ENCODE measurements at regions not wholly inside any gene's neighbourhood (a gene's known extent, or its start where the extent isn't known, plus 50 kb on each side); places are given as distances from the start of the nearest gene placed in this dataset.

DNA sequence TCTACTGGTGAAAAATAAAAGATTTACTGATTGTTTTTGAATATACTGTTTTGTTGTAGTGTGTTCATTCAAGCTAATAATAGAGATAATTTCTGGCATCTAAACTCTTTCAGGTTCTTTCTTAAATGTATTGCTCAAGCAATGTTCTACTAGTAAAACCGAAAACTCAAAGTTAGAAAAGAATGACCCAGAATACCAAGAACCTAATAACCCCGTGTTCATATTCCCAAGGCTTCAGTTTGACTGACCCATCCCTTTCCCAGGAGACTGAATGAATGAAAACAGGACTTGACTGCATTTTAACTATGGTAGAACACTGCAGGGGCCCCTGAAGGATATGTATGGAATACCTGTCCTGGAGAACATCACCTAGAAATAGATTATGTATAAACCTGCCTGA lies 375.3 kb downstream of the MAFB start:
- no peaks in the 10 kb centered on the region for H3K9me3 ChIP-seq
- no peak overlapping the region for H3K4me3 ChIP-seq
- DNase-seq: no peak
- no peaks in the 10 kb centered on the region for H3K27me3 ChIP-seq
- intact Hi-C loops (cut with DNase I): no loop called here
- H3K4me1 ChIP-seq: no peaks in the 10 kb centered on the region
- 50 to 62% methylated on average over 2 of the region's 2 CpGs for WGBS, 2 donors
- ATAC-seq: no peak
- TF ChIP-seq, protein P1, sequence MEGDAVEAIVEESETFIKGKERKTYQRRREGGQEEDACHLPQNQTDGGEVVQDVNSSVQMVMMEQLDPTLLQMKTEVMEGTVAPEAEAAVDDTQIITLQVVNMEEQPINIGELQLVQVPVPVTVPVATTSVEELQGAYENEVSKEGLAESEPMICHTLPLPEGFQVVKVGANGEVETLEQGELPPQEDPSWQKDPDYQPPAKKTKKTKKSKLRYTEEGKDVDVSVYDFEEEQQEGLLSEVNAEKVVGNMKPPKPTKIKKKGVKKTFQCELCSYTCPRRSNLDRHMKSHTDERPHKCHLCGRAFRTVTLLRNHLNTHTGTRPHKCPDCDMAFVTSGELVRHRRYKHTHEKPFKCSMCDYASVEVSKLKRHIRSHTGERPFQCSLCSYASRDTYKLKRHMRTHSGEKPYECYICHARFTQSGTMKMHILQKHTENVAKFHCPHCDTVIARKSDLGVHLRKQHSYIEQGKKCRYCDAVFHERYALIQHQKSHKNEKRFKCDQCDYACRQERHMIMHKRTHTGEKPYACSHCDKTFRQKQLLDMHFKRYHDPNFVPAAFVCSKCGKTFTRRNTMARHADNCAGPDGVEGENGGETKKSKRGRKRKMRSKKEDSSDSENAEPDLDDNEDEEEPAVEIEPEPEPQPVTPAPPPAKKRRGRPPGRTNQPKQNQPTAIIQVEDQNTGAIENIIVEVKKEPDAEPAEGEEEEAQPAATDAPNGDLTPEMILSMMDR (IDR thresholded peaks at IDR 0.05): no peak
- no peak for TF ChIP-seq POLR2A (IDR thresholded peaks at IDR 0.05)
- no peaks in the 10 kb centered on the region for H3K36me3 ChIP-seq (replicated peaks in 1 of 2; ENCODE audit: insufficient read depth in 1 of 2, low read depth in 2 of 2)
- no peak overlapping the region for H3K27ac ChIP-seq

DNA sequence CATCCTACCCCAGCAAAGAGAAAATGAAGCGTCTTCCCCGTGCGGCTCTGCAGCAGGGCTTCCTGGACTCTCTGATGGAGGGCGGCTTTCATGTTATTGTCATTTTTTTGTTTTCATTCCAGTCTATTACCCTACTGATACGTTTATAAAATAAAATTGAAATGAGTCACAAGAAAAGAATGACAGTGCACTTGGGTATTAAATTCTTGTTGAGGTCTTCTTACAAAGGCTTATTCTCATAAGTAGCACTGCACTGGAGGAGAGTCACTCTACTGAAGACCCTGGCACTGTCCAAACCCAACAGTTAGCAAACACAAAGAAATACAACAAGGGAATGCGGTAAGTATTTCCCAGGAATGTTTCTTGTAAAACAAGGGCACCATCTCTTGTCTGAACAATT lies 379.3 kb downstream of the MAFB start:
- DNase-seq (no peak), ATAC-seq (no peak)
- Histone ChIP-seq H3K36me3 (replicated peaks in 1 of 2; ENCODE audit: insufficient read depth in 1 of 2, low read depth in 2 of 2) (no peaks in the 10 kb centered on the region), H3K4me1 (no peaks in the 10 kb centered on the region), H3K9me3 (no peaks in the 10 kb centered on the region), H3K27ac (no peak overlapping the region), H3K27me3 (no peaks in the 10 kb centered on the region), H3K4me3 (no peak overlapping the region)
- intact Hi-C loops (cut with DNase I): no loop called here
- TF ChIP-seq POLR2A (IDR thresholded peaks at IDR 0.05): no peak
- TF ChIP-seq, protein P1 (IDR thresholded peaks at IDR 0.05): no peak
- WGBS, 2 donors: 79 to 84% methylated on average over 6 of the region's 6 CpGs

DNA sequence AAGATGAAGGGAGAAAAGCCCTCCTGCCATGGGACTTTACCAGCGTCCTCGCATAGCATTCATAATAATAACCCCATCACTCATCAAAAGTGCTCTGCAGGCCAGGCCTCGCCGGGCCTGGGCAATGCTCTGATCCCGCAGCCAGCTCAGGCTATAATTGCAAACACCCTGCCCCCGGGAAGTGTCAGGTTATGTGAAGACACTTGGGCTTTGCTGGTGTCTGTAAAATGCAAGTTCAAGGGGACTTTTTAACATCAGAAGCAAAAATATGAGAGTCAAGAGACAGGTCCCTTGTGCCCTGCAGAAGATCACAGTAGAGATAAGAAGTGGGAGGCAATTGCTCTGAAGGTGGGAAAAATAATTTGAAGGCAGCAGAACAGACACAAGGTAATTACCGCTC lies 381.0 kb downstream of the MAFB start:
- H3K36me3 ChIP-seq (replicated peaks in 1 of 2; ENCODE audit: insufficient read depth in 1 of 2, low read depth in 2 of 2): no peaks in the 10 kb centered on the region
- H3K27me3 ChIP-seq: no peaks in the 10 kb centered on the region
- H3K9me3 ChIP-seq: no peaks in the 10 kb centered on the region
- H3K27ac ChIP-seq: no peak overlapping the region
- no peak for DNase-seq
- no peak for TF ChIP-seq POLR2A (IDR thresholded peaks at IDR 0.05)
- TF ChIP-seq, protein P1 (IDR thresholded peaks at IDR 0.05): no peak
- WGBS, 2 donors: 54 to 61% methylated on average over 7 of the region's 7 CpGs
- no peaks in the 10 kb centered on the region for H3K4me1 ChIP-seq
- H3K4me3 ChIP-seq: no peak overlapping the region
- intact Hi-C loops (cut with DNase I): no loop called here
- no peak for ATAC-seq

DNA sequence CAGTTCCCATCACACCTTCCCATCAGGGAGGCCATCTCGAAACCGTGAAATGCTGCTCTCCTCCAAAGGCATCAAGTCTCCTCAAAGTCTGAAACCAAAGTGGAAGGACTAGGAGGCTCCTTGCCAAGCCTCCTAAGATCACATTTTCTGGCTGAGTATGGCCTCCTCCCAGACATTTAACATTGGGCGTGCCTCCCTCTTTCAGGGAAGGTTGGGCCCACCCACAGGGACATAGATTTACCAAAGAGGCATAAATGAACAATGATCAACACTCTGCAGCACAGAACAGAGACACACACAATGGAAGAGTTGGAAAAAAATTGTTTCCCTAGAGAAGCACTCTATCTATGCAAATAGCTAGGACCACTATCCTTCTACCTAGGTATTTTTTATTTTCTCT lies 381.8 kb downstream of the MAFB start:
- H3K4me1 ChIP-seq: no peaks in the 10 kb centered on the region
- H3K4me3 ChIP-seq: no peak overlapping the region
- 53 to 70% methylated on average over 3 of the region's 3 CpGs for WGBS, 2 donors
- intact Hi-C loops (cut with DNase I): no loop called here
- no peaks in the 10 kb centered on the region for H3K27me3 ChIP-seq
- ATAC-seq (no peak), DNase-seq (no peak)
- H3K27ac ChIP-seq: no peak overlapping the region
- no peaks in the 10 kb centered on the region for H3K9me3 ChIP-seq
- no peaks in the 10 kb centered on the region for H3K36me3 ChIP-seq (replicated peaks in 1 of 2; ENCODE audit: insufficient read depth in 1 of 2, low read depth in 2 of 2)
- TF ChIP-seq, protein P1 (IDR thresholded peaks at IDR 0.05): no peak

DNA sequence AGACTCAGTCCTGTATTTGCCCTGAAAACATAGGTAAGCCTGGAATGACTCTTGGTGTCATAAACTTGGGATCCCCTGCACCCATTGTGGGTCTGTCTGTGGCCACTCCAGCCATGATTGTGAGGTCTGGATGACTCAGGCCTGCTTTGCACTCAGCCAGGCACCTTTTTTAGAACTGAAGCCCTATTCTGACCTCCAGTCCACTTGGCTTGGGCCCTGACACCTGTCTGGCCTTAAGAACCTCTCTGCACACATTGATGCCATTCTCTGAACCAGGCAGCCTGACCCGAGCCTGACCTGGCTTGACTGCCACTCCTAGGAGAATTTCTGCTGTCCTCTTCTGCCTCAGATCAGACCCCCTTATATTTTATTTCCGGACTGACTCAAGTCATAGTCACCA lies 383.7 kb downstream of the MAFB start:
- no peak overlapping the region for H3K4me3 ChIP-seq
- no peaks in the 10 kb centered on the region for H3K9me3 ChIP-seq
- H3K27me3 ChIP-seq: no peaks in the 10 kb centered on the region
- DNase-seq: no peak
- WGBS, 2 donors: 66 to 86% methylated on average over 2 of the region's 2 CpGs
- no peaks in the 10 kb centered on the region for H3K36me3 ChIP-seq (replicated peaks in 1 of 2; ENCODE audit: insufficient read depth in 1 of 2, low read depth in 2 of 2)
- no peaks in the 10 kb centered on the region for H3K4me1 ChIP-seq
- no peak overlapping the region for H3K27ac ChIP-seq
- TF ChIP-seq, protein P1 (IDR thresholded peaks at IDR 0.05): no peak
- no peak for TF ChIP-seq POLR2A (IDR thresholded peaks at IDR 0.05)
- ATAC-seq: no peak
- intact Hi-C loops (cut with DNase I): no loop called here

All from body of pancreas (tissue), 4 donors.